GM19467 (cell line): ENCODE measurements at regions not wholly inside any gene's neighbourhood (a gene's known extent, or its start where the extent isn't known, plus 50 kb on each side); places are given as distances from the start of the nearest gene placed in this dataset.

ENCODE experiments used
- ATAC-seq: cut with Tn5 transposase; IDR thresholded peaks from one replicate; pipeline ENCODE4 v1.9.1; 2021; ENCODE audit warnings: mild to moderate bottlenecking, moderate library complexity; ENCODE audit not compliant: unreplicated experiment

DNA sequence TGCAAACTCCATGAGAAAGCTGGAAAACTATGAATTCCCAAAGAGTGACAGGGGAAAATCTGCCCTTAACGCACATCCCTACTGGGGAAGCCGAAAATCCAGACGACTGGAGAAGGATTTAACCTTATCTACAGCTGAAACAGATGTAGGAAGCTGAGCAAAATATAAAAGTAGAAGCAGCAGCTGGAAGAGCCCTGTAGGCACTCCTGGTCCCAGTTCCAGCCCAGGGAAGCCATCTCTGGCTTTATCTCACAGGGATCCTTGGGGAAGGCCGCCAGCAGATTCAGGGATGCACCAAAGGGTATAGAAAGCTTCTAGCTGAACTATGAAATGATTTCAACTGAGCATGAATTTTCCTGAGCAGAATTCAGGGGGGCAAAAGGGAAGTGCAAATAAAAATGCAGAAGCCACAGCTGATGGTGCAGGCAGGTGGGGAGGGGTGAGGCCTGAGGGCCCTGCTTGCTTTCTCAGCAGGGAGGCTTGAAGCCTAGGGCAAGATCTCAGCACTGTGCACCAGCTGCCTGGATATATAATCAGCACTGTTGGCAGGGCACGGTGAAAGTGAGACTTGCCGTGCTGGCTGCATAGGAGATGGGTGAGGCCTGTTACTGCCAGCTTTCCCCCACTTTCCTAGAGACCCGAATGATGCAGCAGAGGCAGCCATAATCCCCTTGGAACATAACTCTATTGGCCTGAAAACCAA is 2019.5 kb upstream of the NUDT12 start:
- no peak for ATAC-seq

DNA sequence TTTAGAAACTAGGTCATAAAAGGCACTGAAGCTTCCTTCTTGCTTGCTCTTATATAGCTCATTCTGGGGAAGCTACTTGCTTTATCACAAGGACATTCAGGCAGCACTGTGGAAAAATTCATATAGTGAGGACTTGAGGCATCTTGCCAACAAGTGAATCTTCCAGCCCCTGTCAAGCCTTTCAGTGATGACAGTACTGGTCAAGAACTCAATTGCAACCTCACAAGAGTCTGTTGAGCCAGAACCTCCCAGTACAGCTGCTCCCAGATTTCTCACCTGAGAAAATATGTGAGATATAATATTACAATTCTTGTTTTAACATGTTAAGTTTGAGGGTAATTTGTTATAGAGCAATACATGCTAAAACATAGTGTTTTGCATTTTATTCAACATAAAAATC is 2011.0 kb upstream of the NUDT12 start:
- ATAC-seq, result no peak

DNA sequence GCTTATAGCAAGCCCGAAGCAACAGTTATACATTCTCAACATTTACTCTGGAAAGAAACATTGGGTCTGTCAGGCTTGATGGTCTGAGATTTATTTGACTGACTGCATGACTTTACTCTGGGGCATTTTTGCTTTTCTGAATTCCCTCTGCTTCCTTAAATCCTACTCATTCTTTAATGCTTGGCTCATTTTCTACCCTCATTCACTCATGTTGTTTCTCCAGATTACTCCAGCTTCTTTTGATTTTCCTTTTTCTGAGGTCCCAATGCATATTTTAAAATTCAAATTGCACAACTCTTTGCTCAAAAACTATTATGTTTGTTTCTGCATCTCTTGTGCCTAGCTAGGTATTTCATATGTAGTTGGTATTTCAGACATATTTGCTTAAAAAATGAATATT is 2002.9 kb upstream of the NUDT12 start:
- no peak for ATAC-seq

DNA sequence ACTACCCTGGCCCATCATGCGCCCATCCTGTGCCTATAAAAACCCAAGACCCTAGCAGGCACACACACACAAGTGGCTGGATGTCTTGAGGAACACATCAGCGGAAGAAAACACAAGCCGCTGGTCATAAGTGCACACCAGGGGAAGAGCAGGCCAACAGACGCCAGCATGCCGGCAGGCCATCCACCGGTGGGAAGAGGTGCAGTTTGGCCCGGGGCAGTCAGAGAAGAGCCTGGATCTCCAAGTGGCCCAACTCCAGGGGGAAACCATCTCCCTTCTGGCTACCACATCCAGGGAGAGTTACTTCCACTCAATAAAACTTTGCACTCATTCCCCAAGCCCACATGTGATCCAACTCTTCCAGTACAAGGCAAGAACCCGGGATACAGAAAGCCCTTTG is 2001.3 kb upstream of the NUDT12 start:
- no peak for ATAC-seq

- ATAC-seq, result no peak
These were observed 1992.1 kb upstream of the NUDT12 start for GRCh38 chr5:105554568-105555169.

DNA sequence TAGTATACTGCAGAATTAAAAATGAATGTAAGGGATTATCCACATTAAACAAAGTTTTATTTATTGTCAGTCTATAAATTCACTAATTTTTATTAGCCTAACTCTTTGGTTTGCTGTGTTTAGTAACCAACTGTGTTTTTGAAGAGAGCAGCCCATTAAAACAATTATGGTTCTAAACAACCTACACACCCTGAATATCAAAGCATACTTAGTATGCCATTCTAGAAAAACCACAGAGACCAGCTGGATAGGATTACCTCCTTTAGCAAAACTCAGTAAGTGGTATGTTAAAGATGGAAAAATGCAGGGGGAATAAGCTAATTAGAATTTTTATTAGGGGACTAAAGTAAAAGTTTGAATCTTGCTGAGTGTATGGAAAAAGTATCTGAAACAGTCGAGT is 1981.7 kb upstream of the NUDT12 start:
- ATAC-seq, result no peak

- no peak for ATAC-seq
These were observed 1974.1 kb upstream of the NUDT12 start for GRCh38 chr5:105536675-105537074.

GRCh38 chr5:105530716-105531261 is 1968.2 kb upstream of the NUDT12 start:
- ATAC-seq, result no peak

GRCh38 chr5:105529851-105530250 is 1967.3 kb upstream of the NUDT12 start:
- no peak for ATAC-seq

DNA sequence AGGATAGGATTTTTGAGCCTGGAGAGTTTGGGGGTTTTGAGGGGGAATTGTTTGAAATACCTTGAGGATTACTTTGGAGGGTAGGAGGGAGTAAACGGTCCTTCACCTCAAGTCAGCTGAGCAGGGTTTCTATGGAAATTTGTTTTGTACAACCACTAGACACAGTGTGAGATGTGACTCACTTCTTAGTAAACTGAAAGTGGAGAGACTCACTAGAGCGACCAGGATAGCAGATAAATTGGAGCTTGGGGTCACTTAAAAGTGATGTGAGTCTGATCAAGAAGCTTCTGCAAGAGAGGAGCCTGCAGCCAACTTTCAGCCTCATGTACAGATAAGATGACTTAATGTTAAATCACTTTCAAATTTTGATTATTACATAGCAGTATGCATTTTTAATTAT is 1945.9 kb upstream of the NUDT12 start:
- ATAC-seq, result no peak

DNA sequence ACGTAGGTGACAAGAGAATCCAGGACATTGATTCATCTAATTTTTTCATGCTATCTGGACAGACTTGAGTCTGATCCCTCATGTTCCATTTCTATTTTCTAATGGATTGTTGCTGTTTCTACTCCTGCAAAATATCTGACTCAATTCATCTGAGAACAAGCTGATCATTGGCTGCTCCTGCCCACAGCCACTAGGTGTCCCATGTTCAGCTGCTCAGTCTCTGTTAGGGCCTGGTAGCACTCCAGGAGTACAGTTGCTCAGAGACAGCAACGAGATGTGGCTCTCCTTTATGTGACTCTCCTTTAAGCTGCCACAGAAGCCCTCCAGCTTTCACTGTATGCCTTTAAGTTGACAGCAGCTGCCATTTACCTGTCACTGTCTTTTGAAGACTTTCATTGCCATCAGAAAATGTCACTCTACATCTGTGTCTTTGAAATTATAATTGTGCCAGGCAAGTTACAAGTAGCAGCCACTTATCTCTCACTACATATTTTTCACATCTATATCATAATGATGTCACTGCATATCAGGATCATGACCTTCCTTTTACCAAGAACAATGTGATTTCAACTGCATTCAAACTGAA is 1944.2 kb upstream of the NUDT12 start:
- ATAC-seq, result no peak

DNA sequence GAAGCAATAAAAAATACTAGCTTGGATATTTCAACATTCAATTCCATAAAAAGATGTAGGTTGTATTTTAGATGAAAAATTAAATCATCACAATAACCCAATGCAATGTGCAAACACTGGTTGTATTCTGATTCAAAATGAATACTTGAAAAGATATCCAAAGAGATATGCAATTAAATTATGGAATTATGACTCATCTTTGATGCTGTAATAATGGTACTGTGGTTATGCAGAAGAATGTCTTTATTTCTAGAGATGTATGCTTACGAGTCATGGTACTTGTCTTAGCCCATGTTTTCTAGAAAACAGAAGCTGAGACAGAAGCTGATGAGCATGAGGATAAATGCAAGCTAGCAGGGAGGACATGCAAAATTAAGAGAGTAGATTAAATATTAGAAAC is 1941.4 kb upstream of the NUDT12 start:
- no peak for ATAC-seq

DNA sequence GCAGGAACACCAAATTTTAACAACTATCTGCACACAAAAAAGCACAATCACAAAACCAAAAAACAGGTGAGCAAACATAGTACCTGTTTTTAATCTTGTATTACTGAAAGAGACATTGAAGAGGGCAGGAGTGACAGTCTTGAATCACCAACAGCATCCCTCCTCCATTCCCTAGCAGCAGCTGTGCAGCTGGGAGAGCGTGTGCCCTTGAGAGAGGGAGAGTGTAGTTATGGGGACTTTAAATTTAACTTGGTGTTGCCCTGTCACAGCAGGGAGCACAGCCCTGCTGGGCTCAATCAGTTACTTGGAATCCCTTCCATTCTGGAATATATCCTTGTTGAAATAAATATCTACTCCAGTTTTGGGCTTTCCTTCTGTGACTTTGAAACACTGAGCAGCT is 1938.7 kb upstream of the NUDT12 start:
- ATAC-seq, result no peak

DNA sequence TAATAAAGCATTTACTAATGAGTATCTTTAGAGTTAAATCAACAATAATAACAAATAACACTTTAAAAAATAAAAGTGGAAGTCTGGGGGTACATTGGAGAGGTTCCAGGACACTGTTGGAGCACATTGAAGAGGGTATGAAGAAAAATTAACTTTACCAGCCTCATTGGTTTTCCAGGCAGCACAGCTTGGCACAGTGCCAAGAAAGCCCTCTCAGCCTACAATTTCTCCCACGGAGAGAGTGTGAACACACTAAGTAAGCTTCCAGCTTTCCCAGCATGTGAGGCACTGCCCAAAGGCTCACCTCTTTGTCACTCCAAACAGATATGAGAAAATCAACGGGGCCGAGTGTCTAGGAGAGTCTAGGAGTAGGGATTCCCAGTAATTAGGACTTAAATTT is 1912.8 kb upstream of the NUDT12 start:
- no peak for ATAC-seq

- no peak for ATAC-seq
These were observed 1899.8 kb upstream of the NUDT12 start for GRCh38 chr5:105462377-105462776.

GRCh38 chr5:105460721-105461120 is 1898.1 kb upstream of the NUDT12 start:
- no peak for ATAC-seq

GRCh38 chr5:105453216-105453807 is 1890.7 kb upstream of the NUDT12 start:
- no peak for ATAC-seq

DNA sequence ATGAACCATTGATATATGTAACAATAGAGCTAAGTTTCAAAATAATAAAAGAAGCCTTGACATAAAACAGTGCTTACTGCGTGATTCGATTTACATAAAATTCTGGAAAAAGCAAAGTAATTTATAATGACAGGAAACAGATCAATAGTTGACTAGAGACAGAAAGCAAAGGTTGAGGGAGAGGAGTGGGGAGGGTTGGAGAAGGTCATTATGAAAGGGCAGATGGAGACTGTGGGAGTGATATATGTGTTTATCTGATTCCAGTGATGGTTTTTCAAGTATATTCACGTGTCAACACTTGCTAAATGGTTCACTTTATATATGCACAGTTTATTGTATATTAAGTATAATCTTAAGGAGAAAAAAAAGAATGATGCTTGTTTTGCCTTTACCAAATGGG is 1885.7 kb upstream of the NUDT12 start:
- no peak for ATAC-seq

- no peak for ATAC-seq
These were observed 1867.9 kb upstream of the NUDT12 start for GRCh38 chr5:105430516-105430915.

- no peak for ATAC-seq
These were observed 1866.1 kb upstream of the NUDT12 start for GRCh38 chr5:105428451-105429380.

- ATAC-seq, result no peak
These were observed 1851.5 kb upstream of the NUDT12 start for GRCh38 chr5:105414067-105414466.
